ENCODE measurements at regions not wholly inside any gene's neighbourhood (a gene's known extent, or its start where the extent isn't known, plus 50 kb on each side); places are given as distances from the start of the nearest gene placed in this dataset.

- Histone ChIP-seq H3K27me3 (ENCODE audit: control insufficient read depth, low read length) (no peaks in the 10 kb centered on the region), H3K27ac (ENCODE audit: low read depth, low read length) (no peak overlapping the region), H3K9me3 (ENCODE audit: control insufficient read depth, insufficient read depth, low read length) (no peaks in the 10 kb centered on the region; the same call in 1 of the 2 replicates), H3K4me3 (ENCODE audit: low read length) (no peak overlapping the region), H3K4me2 (ENCODE audit: low read length) (no peak overlapping the region), H3K9me2 (replicated peaks; ENCODE audit: control insufficient read depth, low read length) (no peaks in the 10 kb centered on the region), H4K20me1 (ENCODE audit: control insufficient read depth, insufficient read depth, low read depth, low read length) (no peaks in the 10 kb centered on the region), H3F3A (ENCODE audit: control insufficient read depth, insufficient read depth) (no peaks in the 10 kb centered on the region), H3K79me2 (ENCODE audit: control insufficient read depth, low read length) (no peaks in the 10 kb centered on the region), H3K36me3 (ENCODE audit: control insufficient read depth, low read length) (no peaks in the 10 kb centered on the region), H3K4me1 (ENCODE audit: control insufficient read depth, low read length) (no peaks in the 10 kb centered on the region)
- TF ChIP-seq CTCF (IDR thresholded peaks at IDR 0.05; ENCODE audit: low read depth, low read length, poor library complexity, severe bottlenecking) = no peak
- no peak for TF ChIP-seq EZH2phosphoT487 (IDR thresholded peaks at IDR 0.05; ENCODE audit: borderline replicate concordance, low read length)
Observed at GRCh38 chr11:128089962-128090361, 497.4 kb downstream of the ETS1 start.

- Histone ChIP-seq H3K4me1 (ENCODE audit: control insufficient read depth, low read length) (no peaks in the 10 kb centered on the region), H3F3A (ENCODE audit: control insufficient read depth, insufficient read depth) (no peaks in the 10 kb centered on the region), H3K79me2 (ENCODE audit: control insufficient read depth, low read length) (no peaks in the 10 kb centered on the region), H3K9me3 (ENCODE audit: control insufficient read depth, insufficient read depth, low read length) (no peaks in the 10 kb centered on the region; the same call in none of the 2 replicates), H4K20me1 (ENCODE audit: control insufficient read depth, insufficient read depth, low read depth, low read length) (no peaks in the 10 kb centered on the region), H3K27me3 (ENCODE audit: control insufficient read depth, low read length) (no peaks in the 10 kb centered on the region), H3K9me2 (replicated peaks; ENCODE audit: control insufficient read depth, low read length) (no peaks in the 10 kb centered on the region), H3K27ac (ENCODE audit: low read depth, low read length) (no peak overlapping the region), H3K4me2 (ENCODE audit: low read length) (no peak overlapping the region), H3K36me3 (ENCODE audit: control insufficient read depth, low read length) (no peaks in the 10 kb centered on the region), H3K4me3 (ENCODE audit: low read length) (no peak overlapping the region)
- no peak for TF ChIP-seq CTCF (IDR thresholded peaks at IDR 0.05; ENCODE audit: low read depth, low read length, poor library complexity, severe bottlenecking)
- no peak for TF ChIP-seq EZH2phosphoT487 (IDR thresholded peaks at IDR 0.05; ENCODE audit: borderline replicate concordance, low read length)
Observed at GRCh38 chr11:128086794-128087193, 500.6 kb downstream of the ETS1 start.

DNA sequence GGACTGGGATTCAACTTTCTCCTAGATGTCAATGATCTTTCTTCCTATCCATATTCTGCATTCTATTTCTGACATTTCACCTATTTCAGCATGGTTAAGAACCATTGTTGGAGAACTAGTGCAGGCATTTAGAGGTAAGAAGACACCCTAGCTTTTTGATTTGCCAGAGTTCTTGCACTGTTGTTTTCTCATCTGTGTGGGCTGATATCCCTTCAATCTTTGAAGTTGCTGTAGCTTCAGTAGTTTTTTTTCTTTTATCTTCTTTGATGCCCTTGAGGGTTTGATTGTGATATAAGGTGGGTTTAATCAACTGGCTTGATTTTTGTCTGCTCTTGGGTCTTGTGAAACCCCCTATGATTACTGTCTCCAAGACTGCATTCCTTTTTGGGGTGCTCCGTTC lies 502.1 kb downstream of the ETS1 start:
- H3K79me2 ChIP-seq (ENCODE audit: control insufficient read depth, low read length) = no peaks in the 10 kb centered on the region
- TF ChIP-seq EZH2phosphoT487 (IDR thresholded peaks at IDR 0.05; ENCODE audit: borderline replicate concordance, low read length) (no peak), CTCF (IDR thresholded peaks at IDR 0.05; ENCODE audit: low read depth, low read length, poor library complexity, severe bottlenecking) (no peak)
- H3K36me3 ChIP-seq (ENCODE audit: control insufficient read depth, low read length) = no peaks in the 10 kb centered on the region
- no peaks in the 10 kb centered on the region; the same call in none of the 2 replicates for H3K9me3 ChIP-seq (ENCODE audit: control insufficient read depth, insufficient read depth, low read length)
- H3K27ac ChIP-seq (ENCODE audit: low read depth, low read length) = no peak overlapping the region
- no peaks in the 10 kb centered on the region for H3F3A ChIP-seq (ENCODE audit: control insufficient read depth, insufficient read depth)
- no peaks in the 10 kb centered on the region for H3K4me1 ChIP-seq (ENCODE audit: control insufficient read depth, low read length)
- H3K9me2 ChIP-seq (replicated peaks; ENCODE audit: control insufficient read depth, low read length) = no peaks in the 10 kb centered on the region
- H3K4me2 ChIP-seq (ENCODE audit: low read length) = no peak overlapping the region
- H3K4me3 ChIP-seq (ENCODE audit: low read length) = no peak overlapping the region
- H4K20me1 ChIP-seq (ENCODE audit: control insufficient read depth, insufficient read depth, low read depth, low read length) = no peaks in the 10 kb centered on the region
- H3K27me3 ChIP-seq (ENCODE audit: control insufficient read depth, low read length) = peaks cover 6% of the 10 kb centered on the region; the same call in 1 of the 2 replicates

All from DOHH2 (cell line).